Cardiac fibroblast (primary cell): ENCODE measurements at regions not wholly inside any gene's neighbourhood (a gene's known extent, or its start where the extent isn't known, plus 50 kb on each side); places are given as distances from the start of the nearest gene placed in this dataset.
A peak's percentile ranks its signal among the peaks of the same experiment; 100 is the strongest.

Experiments used
- DNase-seq, 2 donors: peaks; one replicate each; pipeline versions ENCODE4 v3.0.0 to v3.0.0-alpha.2; 2010; ENCODE audit warnings: low read depth in 2 of 2
- H3K4me3 ChIP-seq, 2 donors: replicated peaks in 1 of 2; 1 replicate in 1 of 2; 2 replicates in 1 of 2; pipeline ENCODE4 v1.5.1; 2011; ENCODE audit warnings: low read depth in 2 of 2, low read length in 2 of 2, mild to moderate bottlenecking in 2 of 2, moderate library complexity in 1 of 2
- CTCF ChIP-seq: IDR thresholded peaks from one replicate; pipeline ENCODE4 v1.5.1; 2011; ENCODE audit warnings: low read depth, mild to moderate bottlenecking, low read length, inconsistent platforms

GRCh38 chr17:65346166-65346565 is 209.0 kb downstream of the RGS9 start:
- H3K4me3 ChIP-seq: no peak overlapping the region
- no peak for DNase-seq
- no peak for TF ChIP-seq CTCF

- peak in 1 of 2 donors; percentile 40 for DNase-seq
- no peak for TF ChIP-seq CTCF
- no peak overlapping the region for H3K4me3 ChIP-seq
Observed at GRCh38 chr17:65345261-65346005, 208.3 kb downstream of the RGS9 start.

- H3K4me3 ChIP-seq: no peak overlapping the region
- DNase-seq: no peak
- TF ChIP-seq CTCF: no peak
Observed at GRCh38 chr17:65340401-65340800, 203.2 kb downstream of the RGS9 start.

- no peak overlapping the region for H3K4me3 ChIP-seq
- TF ChIP-seq CTCF: no peak
- peak in 1 of 2 donors; percentile 22 for DNase-seq
Observed at GRCh38 chr17:65334406-65334805, 197.2 kb downstream of the RGS9 start.

GRCh38 chr17:65332779-65333178 is 195.6 kb downstream of the RGS9 start:
- no peak for TF ChIP-seq CTCF
- no peak overlapping the region for H3K4me3 ChIP-seq
- DNase-seq: no peak

GRCh38 chr17:65332375-65332774 is 195.2 kb downstream of the RGS9 start:
- no peak for TF ChIP-seq CTCF
- DNase-seq: peak; percentile 15 to 62
- no peak overlapping the region for H3K4me3 ChIP-seq

GRCh38 chr17:65328567-65328966 is 191.4 kb downstream of the RGS9 start:
- TF ChIP-seq CTCF: no peak
- H3K4me3 ChIP-seq: no peak overlapping the region
- no peak for DNase-seq
